ENCODE measurements at regions not wholly inside any gene's neighbourhood (a gene's known extent, or its start where the extent isn't known, plus 50 kb on each side); places are given as distances from the start of the nearest gene placed in this dataset.
"Not testable (repeated sequence)": the region's sequence is repeated elsewhere in the genome, so short reads cannot be mapped to it uniquely, and the experiment has no call there.

DNA sequence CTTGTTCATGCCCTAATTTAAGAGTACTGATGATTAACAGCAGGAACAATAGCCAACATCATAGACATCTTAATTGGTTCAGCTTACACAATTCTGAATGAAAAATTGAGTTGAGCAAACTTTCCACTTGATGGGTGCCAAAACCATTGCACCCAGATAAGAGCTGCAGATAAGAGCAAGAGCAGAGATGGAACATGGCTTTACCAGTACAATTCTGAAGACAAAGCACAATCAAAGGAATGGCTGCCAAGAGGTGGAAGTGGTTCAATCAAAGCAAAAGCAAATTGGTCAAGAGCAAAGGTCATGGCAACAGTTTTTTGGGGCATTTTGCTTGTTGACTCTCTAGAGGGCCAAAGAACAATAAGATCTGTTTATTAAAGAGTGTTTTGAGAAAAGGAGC lies 65.6 kb upstream of the ATP5MC3 start:
- no peak overlapping the region for H3K4me3 ChIP-seq
- H3K27me3 ChIP-seq = no peaks in the 10 kb centered on the region
- no peak for DNase-seq (ENCODE audit: low spot score)
- no peaks in the 10 kb centered on the region for H3K36me3 ChIP-seq
- no peak overlapping the region for H3K27ac ChIP-seq
- H3K4me1 ChIP-seq = no peaks in the 10 kb centered on the region
- TF ChIP-seq, protein P1, sequence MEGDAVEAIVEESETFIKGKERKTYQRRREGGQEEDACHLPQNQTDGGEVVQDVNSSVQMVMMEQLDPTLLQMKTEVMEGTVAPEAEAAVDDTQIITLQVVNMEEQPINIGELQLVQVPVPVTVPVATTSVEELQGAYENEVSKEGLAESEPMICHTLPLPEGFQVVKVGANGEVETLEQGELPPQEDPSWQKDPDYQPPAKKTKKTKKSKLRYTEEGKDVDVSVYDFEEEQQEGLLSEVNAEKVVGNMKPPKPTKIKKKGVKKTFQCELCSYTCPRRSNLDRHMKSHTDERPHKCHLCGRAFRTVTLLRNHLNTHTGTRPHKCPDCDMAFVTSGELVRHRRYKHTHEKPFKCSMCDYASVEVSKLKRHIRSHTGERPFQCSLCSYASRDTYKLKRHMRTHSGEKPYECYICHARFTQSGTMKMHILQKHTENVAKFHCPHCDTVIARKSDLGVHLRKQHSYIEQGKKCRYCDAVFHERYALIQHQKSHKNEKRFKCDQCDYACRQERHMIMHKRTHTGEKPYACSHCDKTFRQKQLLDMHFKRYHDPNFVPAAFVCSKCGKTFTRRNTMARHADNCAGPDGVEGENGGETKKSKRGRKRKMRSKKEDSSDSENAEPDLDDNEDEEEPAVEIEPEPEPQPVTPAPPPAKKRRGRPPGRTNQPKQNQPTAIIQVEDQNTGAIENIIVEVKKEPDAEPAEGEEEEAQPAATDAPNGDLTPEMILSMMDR (IDR thresholded peaks at IDR 0.05) = no peak
- no peaks in the 10 kb centered on the region for H3K9me3 ChIP-seq

DNA sequence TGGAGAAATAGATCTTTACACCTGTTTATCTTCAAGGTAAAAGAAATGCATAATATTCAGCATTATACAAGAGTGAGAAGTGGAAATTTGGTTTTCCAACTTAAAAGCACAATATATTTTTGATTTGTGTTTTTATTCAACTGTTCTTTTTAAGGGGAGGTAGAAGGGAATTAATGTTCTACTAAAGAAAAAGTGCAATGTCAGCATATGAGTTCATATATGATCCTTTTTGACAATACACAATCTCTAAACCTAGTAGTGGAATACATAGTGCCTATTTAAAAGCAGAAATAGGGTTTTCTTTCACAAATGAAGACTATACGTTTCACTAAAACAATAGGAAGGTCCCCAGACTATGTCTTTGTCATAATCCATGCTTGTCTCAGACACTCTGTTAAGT lies 63.2 kb upstream of the ATP5MC3 start:
- Histone ChIP-seq H3K36me3 (no peaks in the 10 kb centered on the region), H3K4me3 (no peak overlapping the region), H3K27ac (no peak overlapping the region), H3K4me1 (no peaks in the 10 kb centered on the region), H3K9me3 (no peaks in the 10 kb centered on the region), H3K27me3 (no peaks in the 10 kb centered on the region)
- DNase-seq (ENCODE audit: low spot score) = no peak
- TF ChIP-seq, protein P1 (IDR thresholded peaks at IDR 0.05) = no peak

GRCh38 chr2:175241691-175242090 lies 60.2 kb upstream of the ATP5MC3 start:
- Histone ChIP-seq H3K27ac (no peak overlapping the region), H3K36me3 (no peaks in the 10 kb centered on the region), H3K27me3 (no peaks in the 10 kb centered on the region), H3K9me3 (no peaks in the 10 kb centered on the region), H3K4me1 (no peaks in the 10 kb centered on the region), H3K4me3 (no peak overlapping the region)
- TF ChIP-seq, protein P1 (IDR thresholded peaks at IDR 0.05) = no peak
- no peak for DNase-seq (ENCODE audit: low spot score)

- H3K36me3 ChIP-seq; H3K9me3 ChIP-seq; H3K27me3 ChIP-seq; H3K4me3 ChIP-seq; H3K27ac ChIP-seq; DNase-seq (ENCODE audit: low spot score); H3K4me1 ChIP-seq: not testable (repeated sequence)
These were observed 58.5 kb upstream of the ATP5MC3 start for GRCh38 chr2:175240033-175240432.

DNA sequence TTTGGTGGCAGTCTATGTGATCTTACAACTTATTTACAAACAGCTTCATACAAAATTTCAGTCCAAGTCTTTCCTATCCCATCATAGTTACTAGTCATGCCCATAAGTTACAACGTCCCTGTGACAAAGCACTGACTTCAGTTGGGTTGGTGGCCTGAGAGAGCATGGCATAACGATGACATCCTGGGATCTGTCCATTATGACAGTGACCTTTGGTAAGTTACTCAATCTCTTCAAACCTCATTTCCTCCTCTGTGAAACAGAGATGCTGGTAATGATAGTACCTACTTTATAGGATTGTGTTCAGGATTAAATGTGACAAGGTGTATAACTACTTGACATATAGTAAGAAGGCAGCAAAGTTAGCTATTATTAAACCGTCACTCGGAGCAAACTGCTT lies 55.4 kb upstream of the ATP5MC3 start:
- Histone ChIP-seq H3K36me3 (no peaks in the 10 kb centered on the region), H3K4me1 (no peaks in the 10 kb centered on the region), H3K9me3 (no peaks in the 10 kb centered on the region), H3K4me3 (no peak overlapping the region), H3K27me3 (no peaks in the 10 kb centered on the region), H3K27ac (no peak overlapping the region)
- DNase-seq (ENCODE audit: low spot score) = no peak
- TF ChIP-seq, protein P1 (IDR thresholded peaks at IDR 0.05) = no peak

DNA sequence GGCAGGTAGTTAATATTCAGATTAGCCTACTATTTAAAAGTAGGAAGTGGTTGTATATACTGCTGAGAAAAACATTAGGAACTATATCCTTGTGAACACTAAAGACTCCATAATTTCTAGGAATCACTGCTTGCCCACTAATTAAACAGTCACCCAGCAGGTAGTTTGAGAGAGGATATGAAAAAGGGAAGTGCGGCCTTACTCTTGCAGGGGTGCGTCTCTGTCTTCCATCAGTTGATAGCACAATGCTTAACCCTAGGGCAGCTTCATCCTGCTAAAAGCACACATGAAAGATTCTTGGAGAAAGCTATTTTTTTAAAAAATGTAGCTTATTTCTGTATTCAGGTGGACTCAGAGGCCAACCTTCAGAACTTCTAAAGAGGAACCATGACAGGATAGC lies 53.1 kb upstream of the ATP5MC3 start:
- no peak overlapping the region for H3K4me3 ChIP-seq
- no peak overlapping the region for H3K27ac ChIP-seq
- TF ChIP-seq, protein P1 (IDR thresholded peaks at IDR 0.05) = no peak
- H3K27me3 ChIP-seq = no peaks in the 10 kb centered on the region
- DNase-seq (ENCODE audit: low spot score) = no peak
- H3K4me1 ChIP-seq = no peaks in the 10 kb centered on the region
- no peaks in the 10 kb centered on the region for H3K36me3 ChIP-seq
- no peaks in the 10 kb centered on the region for H3K9me3 ChIP-seq

Data from right atrium auricular region (tissue), 2 donors.